GM18498 (cell line): ENCODE measurements at regions not wholly inside any gene's neighbourhood (a gene's known extent, or its start where the extent isn't known, plus 50 kb on each side); places are given as distances from the start of the nearest gene placed in this dataset.
"Not testable (repeated sequence)": the region's sequence is repeated elsewhere in the genome, so short reads cannot be mapped to it uniquely, and the experiment has no call there.

Experiments used
- ATAC-seq: cut with Tn5 transposase; IDR thresholded peaks from one replicate; pipeline ENCODE4 v1.9.1; 2021; ENCODE audit warnings: mild to moderate bottlenecking, moderate library complexity; ENCODE audit not compliant: unreplicated experiment

- no peak for ATAC-seq
Observed at GRCh38 chr12:124214574-124214973, 80.3 kb upstream of the RFLNA start.

DNA sequence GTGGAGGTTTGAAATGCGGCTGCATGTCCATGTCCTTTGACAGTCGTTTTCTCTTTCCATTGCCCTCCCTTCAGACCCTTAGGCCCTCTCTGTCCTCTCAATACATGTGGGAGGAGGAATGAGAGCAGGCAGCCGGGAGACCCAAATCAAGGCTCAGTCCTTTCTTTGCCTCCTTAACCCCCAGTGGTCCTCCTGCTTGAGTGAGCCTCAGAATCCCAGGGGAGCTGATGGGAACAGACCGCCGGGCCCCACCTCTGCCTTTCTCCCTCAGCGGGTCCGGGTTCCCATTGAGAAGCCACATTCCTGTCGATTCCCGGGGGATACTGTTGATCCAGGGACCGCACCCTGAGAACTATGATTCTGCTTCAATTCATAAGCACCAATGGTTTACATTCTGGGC lies 77.9 kb upstream of the RFLNA start:
- no peak for ATAC-seq

DNA sequence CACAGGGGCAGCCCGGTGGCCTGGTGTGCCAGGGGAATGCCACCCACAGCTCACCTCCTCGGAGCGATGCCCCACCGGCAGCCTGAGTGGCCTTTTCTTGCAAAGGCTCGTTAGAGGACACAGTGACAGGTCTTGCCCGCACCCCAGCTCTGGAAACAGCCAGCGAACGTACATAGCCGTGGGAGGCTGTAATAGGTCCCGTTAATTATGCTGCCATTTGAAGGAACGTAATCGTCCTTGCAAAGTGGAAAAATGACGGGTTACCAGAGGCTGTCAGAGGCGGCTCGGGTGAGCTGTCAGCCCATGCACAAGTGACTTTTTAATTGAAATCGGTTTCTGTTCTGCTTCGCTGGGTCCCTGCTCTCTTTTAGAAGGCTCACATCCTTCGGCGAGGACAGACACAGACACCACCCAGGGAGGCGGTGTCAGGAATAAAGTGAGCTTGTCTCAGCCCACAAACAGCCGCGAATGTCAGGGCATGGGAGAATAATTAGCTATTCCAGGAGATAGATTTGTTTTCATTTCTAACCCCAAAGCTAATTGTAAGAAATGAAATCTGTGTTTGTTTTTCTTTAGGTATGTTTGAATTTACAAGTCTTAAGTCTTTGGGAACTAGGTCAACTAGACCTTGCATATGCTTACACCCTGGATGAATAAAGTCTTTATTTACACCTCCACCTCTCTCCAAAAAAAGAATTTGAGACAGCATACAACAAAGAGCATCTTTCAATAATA lies 77.2 kb upstream of the RFLNA start:
- ATAC-seq = no peak

- no peak for ATAC-seq
Observed at GRCh38 chr12:124218243-124218560, 76.7 kb upstream of the RFLNA start.

- ATAC-seq = not testable (repeated sequence)
Observed at GRCh38 chr12:124218650-124219049, 76.2 kb upstream of the RFLNA start.

DNA sequence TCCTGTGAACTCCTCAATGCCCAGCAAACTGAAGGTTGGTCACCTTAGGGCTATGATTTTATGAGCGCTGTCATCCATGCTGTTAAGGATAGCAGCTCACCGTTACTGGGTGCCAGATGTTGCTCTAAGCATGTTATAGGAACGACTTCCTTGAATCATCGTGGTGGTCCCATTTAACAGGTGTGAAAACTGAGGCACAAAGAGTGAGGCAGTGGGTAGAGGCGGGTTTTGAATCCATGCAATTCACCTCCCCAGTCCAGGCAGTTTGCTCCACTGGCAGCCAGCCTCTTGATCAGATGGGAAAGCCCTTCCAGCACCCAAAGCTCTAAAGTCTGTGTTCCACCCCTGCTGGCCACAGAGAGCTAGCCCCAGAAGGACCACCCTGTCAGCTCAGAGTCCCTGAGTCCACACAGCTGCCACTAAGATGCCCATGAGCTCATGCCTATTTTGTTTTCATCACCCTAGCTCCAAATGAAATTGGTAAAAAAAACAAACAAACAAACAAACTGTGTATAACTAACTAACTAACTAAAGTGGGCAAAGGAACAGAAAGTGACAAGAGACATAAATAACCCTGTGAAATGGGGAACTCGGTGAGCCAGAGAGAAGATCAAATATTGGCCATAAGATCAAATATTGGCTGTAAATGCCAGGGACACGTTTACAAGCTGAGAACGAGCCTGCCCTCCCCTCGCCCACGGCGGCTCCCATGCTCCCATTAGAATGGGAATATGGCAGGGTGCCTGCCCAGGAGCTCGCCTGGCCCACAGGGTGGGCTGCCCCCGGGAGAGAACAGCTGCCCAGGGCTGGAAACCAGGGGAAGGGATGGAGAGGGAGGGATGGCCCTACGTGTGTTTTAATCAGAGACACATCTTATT lies 72.3 kb upstream of the RFLNA start:
- no peak for ATAC-seq

GRCh38 chr12:124223733-124224138 lies 71.2 kb upstream of the RFLNA start:
- not testable (repeated sequence) for ATAC-seq

- ATAC-seq = no peak
Observed at GRCh38 chr12:124224535-124225110, 70.3 kb upstream of the RFLNA start.

- no peak for ATAC-seq
Observed at GRCh38 chr12:124225730-124226129, 69.2 kb upstream of the RFLNA start.

DNA sequence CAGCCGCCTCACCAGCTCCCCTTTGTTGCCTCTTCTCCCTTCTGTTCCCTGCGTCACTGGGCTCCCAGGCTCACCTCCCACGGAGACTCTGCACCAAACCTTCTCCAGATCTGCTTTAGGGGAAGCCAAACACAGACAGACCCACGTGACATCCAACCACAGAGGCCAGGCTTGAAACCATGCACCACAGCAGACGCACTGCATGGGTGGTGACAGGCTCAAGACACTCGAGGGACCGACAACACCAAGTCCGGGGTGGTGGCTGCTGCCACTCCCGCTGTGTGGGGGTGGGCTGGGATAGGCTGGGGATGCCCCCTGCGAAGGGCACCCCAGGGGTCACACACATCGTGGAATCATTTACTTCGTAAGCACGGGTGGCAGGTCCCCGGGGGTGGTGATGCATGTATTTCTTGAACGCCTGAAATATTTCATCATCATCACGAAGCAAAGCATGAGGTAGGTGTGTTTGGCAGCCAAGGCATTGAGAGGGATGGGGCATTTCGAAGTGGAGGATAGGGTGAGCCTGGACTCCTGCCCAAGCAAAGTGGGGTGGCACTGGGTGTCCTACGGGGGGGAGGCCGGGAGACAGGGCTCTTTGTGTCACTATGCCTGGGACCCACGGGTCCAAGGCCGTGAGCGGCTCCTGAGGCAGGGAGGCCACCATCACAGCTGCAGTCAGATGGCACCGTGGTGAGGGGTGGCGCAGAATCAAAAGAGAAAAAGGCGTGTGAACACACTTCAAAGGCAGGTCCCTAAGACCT lies 66.8 kb upstream of the RFLNA start:
- ATAC-seq = no peak

- no peak for ATAC-seq
Observed at GRCh38 chr12:124229520-124229919, 65.4 kb upstream of the RFLNA start.

GRCh38 chr12:124230117-124230757 lies 64.7 kb upstream of the RFLNA start:
- ATAC-seq = no peak

- ATAC-seq = no peak
Observed at GRCh38 chr12:124230789-124231188, 64.1 kb upstream of the RFLNA start.

DNA sequence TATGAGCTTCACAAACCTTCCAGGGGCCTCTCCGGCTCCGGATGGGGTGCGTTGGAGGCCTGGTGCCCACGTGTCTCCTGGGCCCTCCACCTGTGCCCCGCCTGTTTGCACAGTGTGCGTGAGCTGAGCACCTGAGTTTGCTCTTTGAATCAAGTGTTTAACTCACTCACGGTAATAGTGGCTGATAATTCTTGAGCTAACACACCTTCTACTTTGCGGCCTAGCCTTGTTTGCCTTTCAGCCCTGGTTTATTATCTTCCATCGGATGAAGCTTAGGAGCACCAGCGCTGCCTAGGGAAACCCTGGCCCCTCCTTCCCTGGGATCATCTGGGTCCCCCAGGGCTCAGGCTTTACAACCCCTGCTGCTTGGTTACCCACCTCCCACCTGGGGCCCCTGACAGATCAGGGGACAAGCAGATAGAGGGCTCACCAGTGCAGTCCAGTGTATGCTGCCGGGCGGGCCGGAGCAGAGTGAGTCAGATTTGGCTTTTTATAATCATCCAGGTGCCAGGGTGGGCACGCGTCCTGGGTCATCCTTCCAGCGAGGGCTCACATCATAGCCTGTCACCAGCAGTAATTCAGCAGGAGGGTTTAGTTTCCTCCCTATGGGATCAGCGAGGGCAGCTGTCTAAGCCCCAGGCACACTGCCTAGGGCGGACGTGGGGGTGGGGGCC lies 62.8 kb upstream of the RFLNA start:
- no peak for ATAC-seq

DNA sequence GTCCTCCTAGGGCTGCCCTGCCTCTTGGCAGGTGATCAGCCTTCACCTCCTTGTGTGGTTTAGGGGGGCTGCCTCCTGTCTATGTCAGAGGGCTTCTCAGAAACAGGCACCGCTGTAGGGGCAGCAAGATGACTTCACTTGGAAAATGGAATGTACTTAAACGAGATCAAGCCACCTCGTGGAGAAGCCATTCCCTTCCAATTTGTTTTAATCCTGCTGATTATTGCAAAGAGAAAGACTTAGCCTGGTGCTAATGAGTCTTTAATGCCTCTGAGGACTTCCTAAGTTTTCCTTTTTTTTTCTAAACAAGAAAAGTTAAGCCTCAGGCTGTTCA lies 62.3 kb upstream of the RFLNA start:
- no peak for ATAC-seq

DNA sequence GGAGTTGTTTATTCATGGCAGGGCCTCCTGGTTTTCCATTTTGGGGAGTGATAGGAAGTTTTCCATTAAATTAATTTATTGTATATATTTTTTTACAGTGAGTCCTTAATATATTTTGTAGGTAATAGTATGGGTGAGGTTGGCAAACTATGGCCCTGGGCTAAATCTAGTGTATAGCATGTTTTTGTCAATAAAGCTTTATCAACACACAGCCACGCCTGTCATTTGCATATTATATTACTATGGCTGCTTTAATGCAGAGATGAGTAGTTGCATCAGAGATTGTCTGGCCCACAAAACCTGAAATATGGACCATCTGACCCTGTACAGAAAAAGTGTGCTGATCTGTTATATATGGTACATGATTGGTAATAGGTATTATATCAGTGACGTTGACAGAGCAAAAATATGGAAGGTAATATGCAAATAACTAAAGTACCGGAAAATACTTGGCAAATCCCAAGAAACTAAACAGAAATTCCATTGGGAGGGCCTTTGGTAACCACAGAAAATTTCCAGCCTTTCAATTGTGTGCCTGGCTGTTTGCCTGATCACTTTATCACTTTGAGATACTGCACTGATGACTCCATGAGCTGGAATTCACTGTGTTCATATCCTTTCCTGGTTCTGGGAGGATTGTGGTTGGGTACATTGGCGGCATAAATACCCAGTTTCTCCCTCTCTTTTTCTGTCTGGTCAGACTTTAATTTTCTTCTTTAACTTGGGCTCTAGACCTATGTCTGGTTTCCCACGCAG lies 61.7 kb upstream of the RFLNA start:
- no peak for ATAC-seq

DNA sequence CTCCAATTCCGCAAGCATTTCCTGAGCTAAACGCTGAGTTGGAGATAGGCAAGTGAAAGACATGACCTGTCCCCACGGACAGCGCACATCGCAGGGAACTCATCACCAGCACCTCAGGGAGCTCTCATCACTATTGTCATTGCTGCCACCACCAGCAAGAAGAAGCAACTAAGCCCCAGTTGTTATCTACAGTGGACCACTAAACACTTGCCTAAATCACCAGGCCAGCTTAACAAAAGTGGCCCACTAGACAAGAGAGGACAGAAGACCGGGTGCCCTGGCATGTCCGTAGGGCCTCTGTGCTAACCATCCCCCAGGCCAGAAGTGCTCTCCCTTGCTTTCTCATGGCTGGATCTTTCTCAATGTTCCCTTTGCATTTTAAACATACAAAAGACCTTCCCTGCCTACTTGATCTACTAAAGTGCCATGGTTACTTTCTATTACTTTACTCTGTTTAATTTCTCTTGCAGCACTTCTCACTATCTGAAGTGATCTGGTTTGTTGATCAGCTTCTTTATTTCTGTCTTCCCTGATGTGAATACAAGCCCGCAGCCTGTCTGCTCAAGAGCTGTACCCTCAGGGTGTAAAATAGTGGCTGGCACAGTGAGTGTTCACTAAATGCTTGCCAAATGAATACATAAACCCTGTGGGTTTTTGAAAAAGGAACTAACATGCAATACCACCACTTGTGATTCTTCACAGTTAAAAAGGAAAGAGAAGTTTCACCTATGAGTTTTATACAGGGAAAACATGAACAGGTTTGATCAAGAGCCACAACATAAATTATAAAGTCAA lies 60.9 kb upstream of the RFLNA start:
- ATAC-seq = no peak

DNA sequence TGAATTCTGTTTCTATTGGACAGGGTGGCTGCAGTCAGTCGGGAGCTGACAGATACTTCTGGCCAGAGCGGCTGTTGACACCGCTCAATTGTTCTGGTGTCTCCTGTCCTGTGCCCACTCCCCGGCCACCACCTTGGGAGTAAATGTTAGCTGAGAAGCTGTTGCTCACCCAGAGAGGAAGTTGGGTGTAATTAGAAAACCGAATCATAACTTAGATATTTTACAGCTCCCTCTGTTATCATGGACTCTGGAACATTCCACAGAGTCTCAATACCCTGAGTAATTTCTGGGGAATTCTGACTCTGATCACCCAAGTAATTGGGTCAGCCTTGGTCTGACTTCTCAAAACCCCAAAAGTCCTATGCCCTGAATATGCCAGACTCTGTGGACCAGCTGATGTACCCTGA lies 58.3 kb upstream of the RFLNA start:
- no peak for ATAC-seq

DNA sequence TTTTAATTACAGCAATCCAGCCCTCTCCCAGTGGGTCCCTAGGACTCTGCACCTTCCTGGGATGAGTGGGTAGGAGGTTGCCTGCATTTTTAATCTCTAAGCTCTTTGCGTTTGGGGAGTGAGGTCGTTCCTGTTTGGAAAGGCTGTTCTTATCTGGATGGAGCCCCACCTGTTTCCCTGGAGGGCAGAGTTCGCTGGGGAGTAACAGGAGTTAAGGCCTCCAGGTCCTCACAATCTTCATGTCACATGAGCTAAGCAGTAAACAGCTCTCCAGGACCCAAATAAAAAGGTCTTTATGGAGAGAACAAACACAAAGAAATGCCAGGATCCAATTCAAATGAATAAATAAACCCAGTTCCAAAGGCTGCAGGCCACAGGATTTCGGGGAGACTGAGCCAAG lies 56.0 kb upstream of the RFLNA start:
- ATAC-seq = no peak
